ENCODE measurements at regions not wholly inside any gene's neighbourhood (a gene's known extent, or its start where the extent isn't known, plus 50 kb on each side); places are given as distances from the start of the nearest gene placed in this dataset.

DNA sequence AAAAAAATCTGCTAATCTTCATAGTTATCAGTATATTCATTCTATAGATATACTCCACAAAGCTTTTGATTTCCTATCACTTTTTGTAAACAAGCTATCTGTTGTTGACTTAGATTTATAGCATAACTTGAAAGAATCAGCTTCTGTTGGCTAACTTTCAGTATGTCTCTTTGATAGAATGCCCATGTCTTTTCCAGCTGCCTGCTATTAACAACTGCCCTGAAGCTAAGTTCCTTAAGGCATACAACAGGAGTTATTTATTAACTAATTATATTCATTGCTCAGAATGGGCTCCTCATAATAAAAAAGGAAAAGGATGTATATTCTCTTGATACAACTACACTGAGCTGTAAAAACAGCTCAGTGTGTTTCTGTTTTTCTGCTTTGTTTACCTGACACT lies 293.9 kb downstream of the TUSC7 start:
- Histone ChIP-seq H3K79me2 (ENCODE audit: control insufficient read depth, insufficient read depth, low read length, poor library complexity) (no peaks in the 10 kb centered on the region), H2BK120ac (ENCODE audit: insufficient read depth, low read length, poor library complexity) (no peak overlapping the region), H3K23ac (ENCODE audit: low read length) (no peak overlapping the region)

DNA sequence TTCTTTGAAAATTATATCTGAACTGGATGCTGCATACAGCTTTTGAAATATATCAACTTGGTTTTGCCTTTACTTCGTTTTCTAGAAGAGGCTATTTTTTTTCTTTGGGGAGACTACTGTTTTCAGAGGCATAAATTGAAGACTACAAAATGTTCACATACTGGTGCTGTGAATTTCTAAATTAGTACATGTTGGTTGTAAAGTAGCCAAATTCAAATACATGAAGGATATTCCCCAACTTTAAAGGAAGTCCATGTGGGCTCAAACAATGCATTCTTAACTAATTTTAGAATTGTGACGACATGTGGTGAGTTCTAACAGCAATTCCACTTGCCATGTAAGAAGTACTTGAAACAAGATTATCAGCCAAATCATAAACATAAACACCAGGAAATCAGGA lies 295.7 kb downstream of the TUSC7 start:
- no peak overlapping the region for H4K12ac ChIP-seq (ENCODE audit: low read depth, low read length)
- no peak overlapping the region for H4K91ac ChIP-seq (ENCODE audit: low read depth, low read length)
- H2AK5ac ChIP-seq (ENCODE audit: low read length): no peak overlapping the region
- H3K4me3 ChIP-seq (ENCODE audit: low read depth, low read length): no peak overlapping the region
- H3K36me3 ChIP-seq (ENCODE audit: control insufficient read depth in 1 of 2, insufficient read depth in 2 of 2, low read length in 2 of 2): no peaks in the 10 kb centered on the region
- H3K4ac ChIP-seq (ENCODE audit: low read depth, low read length): no peak overlapping the region
- H2BK5ac ChIP-seq (ENCODE audit: low read depth, low read length, poor library complexity): no peak overlapping the region
- no peak overlapping the region for H3K27ac ChIP-seq (ENCODE audit: low read depth, low read length)
- H3K27me3 ChIP-seq (ENCODE audit: insufficient read depth, low read length): no peaks in the 10 kb centered on the region
- no peak overlapping the region for H2BK12ac ChIP-seq (ENCODE audit: low read length)
- no peaks in the 10 kb centered on the region for H3K79me2 ChIP-seq (ENCODE audit: control insufficient read depth, insufficient read depth, low read length, poor library complexity)
- no peak overlapping the region for H3K9ac ChIP-seq (ENCODE audit: low read length)
- H2AFZ ChIP-seq (ENCODE audit: insufficient read depth, low read length, poor library complexity): no peak overlapping the region
- WGBS (ENCODE audit: extremely low coverage, insufficient coverage, insufficient read length): no CpG with 5 or more reads among the region's 2 CpGs
- H4K8ac ChIP-seq (ENCODE audit: low read depth, low read length): no peak overlapping the region
- no peak overlapping the region for H3K18ac ChIP-seq (ENCODE audit: low read length)
- DNase-seq: no peak
- H3K14ac ChIP-seq (ENCODE audit: low read length): no peak overlapping the region
- no peak overlapping the region for H3K4me2 ChIP-seq (ENCODE audit: low read length)
- H3K4me1 ChIP-seq (ENCODE audit: control insufficient read depth in 1 of 2, insufficient read depth in 2 of 2, low read length in 2 of 2): no peaks in the 10 kb centered on the region
- no peak overlapping the region for H3K23ac ChIP-seq (ENCODE audit: low read length)
- no peaks in the 10 kb centered on the region for H3K9me3 ChIP-seq (ENCODE audit: insufficient read depth, low read depth, low read length)
- H2BK120ac ChIP-seq (ENCODE audit: insufficient read depth, low read length, poor library complexity): no peak overlapping the region
- H3K79me1 ChIP-seq (ENCODE audit: low read length): no peaks in the 10 kb centered on the region

More for the DNA sequence above, 293.9 kb downstream of the TUSC7 start:
- no peaks in the 10 kb centered on the region for H3K27me3 ChIP-seq (ENCODE audit: insufficient read depth, low read length)
- no peak overlapping the region for H2AK5ac ChIP-seq (ENCODE audit: low read length)
- no peak overlapping the region for H3K4me3 ChIP-seq (ENCODE audit: low read depth, low read length)
- H4K8ac ChIP-seq (ENCODE audit: low read depth, low read length): no peak overlapping the region
- H4K91ac ChIP-seq (ENCODE audit: low read depth, low read length): no peak overlapping the region
- H3K14ac ChIP-seq (ENCODE audit: low read length): no peak overlapping the region
- H3K4me1 ChIP-seq (ENCODE audit: control insufficient read depth in 1 of 2, insufficient read depth in 2 of 2, low read length in 2 of 2): no peaks in the 10 kb centered on the region
- no peak overlapping the region for H3K4me2 ChIP-seq (ENCODE audit: low read length)
- no peak overlapping the region for H2BK5ac ChIP-seq (ENCODE audit: low read depth, low read length, poor library complexity)
- no peaks in the 10 kb centered on the region for H3K79me1 ChIP-seq (ENCODE audit: low read length)
- DNase-seq: no peak
- no peak overlapping the region for H3K9ac ChIP-seq (ENCODE audit: low read length)
- H3K4ac ChIP-seq (ENCODE audit: low read depth, low read length): no peak overlapping the region
- no peaks in the 10 kb centered on the region for H3K9me3 ChIP-seq (ENCODE audit: insufficient read depth, low read depth, low read length)
- H3K18ac ChIP-seq (ENCODE audit: low read length): no peak overlapping the region
- no peak overlapping the region for H3K27ac ChIP-seq (ENCODE audit: low read depth, low read length)
- no peak overlapping the region for H2AFZ ChIP-seq (ENCODE audit: insufficient read depth, low read length, poor library complexity)
- H3K36me3 ChIP-seq (ENCODE audit: control insufficient read depth in 1 of 2, insufficient read depth in 2 of 2, low read length in 2 of 2): no peaks in the 10 kb centered on the region
- H2BK12ac ChIP-seq (ENCODE audit: low read length): no peak overlapping the region
- H4K12ac ChIP-seq (ENCODE audit: low read depth, low read length): no peak overlapping the region

DNA sequence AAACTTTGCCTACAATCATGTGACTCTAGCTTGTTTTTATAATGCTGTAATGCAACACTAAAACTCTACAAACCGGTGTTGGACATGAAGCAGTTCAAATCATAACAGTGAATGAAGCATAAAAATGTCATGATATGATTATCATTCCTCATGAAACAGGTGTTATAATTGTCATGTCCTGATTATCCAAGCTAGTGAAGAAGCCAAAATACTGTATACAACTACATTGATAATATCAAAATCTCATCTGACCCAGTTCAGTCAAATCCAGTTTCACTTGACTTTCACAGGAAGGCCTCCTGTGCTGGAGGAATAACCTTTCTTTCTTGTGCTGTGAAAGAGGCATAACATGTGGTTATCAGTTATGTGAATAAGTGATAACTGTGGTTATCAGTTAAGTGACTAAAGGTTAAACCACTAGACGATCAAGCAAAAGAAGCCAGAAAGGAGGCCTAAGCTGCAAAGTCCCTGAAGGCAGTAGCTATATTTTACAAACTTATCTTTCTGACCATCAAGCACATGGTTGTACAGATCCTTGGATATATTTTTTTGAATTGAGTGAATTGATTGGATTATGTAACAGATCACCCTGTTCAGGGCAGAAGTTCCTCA lies 296.4 kb downstream of the TUSC7 start:
- Histone ChIP-seq H3K23ac (ENCODE audit: low read length) (no peak overlapping the region), H3K36me3 (ENCODE audit: control insufficient read depth in 1 of 2, insufficient read depth in 2 of 2, low read length in 2 of 2) (no peaks in the 10 kb centered on the region), H4K8ac (ENCODE audit: low read depth, low read length) (no peak overlapping the region), H4K12ac (ENCODE audit: low read depth, low read length) (no peak overlapping the region), H3K9me3 (ENCODE audit: insufficient read depth, low read depth, low read length) (no peaks in the 10 kb centered on the region), H3K9ac (ENCODE audit: low read length) (no peak overlapping the region), H2AK5ac (ENCODE audit: low read length) (no peak overlapping the region), H2BK12ac (ENCODE audit: low read length) (no peak overlapping the region), H3K14ac (ENCODE audit: low read length) (no peak overlapping the region), H3K4me1 (ENCODE audit: control insufficient read depth in 1 of 2, insufficient read depth in 2 of 2, low read length in 2 of 2) (no peaks in the 10 kb centered on the region), H3K79me2 (ENCODE audit: control insufficient read depth, insufficient read depth, low read length, poor library complexity) (no peaks in the 10 kb centered on the region), H3K18ac (ENCODE audit: low read length) (no peak overlapping the region), H2BK5ac (ENCODE audit: low read depth, low read length, poor library complexity) (no peak overlapping the region), H3K27me3 (ENCODE audit: insufficient read depth, low read length) (no peaks in the 10 kb centered on the region), H2BK120ac (ENCODE audit: insufficient read depth, low read length, poor library complexity) (no peak overlapping the region), H3K4me3 (ENCODE audit: low read depth, low read length) (no peak overlapping the region), H3K79me1 (ENCODE audit: low read length) (no peaks in the 10 kb centered on the region), H3K4me2 (ENCODE audit: low read length) (no peak overlapping the region), H3K27ac (ENCODE audit: low read depth, low read length) (no peak overlapping the region), H3K4ac (ENCODE audit: low read depth, low read length) (no peak overlapping the region), H4K91ac (ENCODE audit: low read depth, low read length) (no peak overlapping the region), H2AFZ (ENCODE audit: insufficient read depth, low read length, poor library complexity) (no peak overlapping the region)
- no peak for DNase-seq
- no CpG with 5 or more reads among the region's 2 CpGs for WGBS (ENCODE audit: extremely low coverage, insufficient coverage, insufficient read length)

DNA sequence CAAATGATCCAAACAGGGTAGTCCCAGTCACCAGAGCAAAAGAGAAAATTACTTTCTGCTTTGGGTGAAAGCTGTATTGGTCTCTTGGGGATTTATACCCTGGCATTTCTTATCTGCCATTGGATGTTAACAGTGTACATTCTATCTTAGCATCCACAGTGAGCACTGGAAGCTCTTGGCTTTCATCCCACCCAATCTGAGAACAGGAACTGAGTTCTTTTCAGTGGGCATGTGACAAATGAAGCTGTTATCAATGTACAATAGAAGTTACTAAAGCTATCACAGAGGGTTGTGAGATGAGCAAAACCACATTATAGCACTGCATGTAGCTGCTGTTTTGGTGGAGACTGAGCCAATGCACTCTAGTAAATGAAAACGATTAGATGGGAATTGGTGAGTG lies 300.7 kb downstream of the TUSC7 start:
- H3K23ac ChIP-seq (ENCODE audit: low read length): no peak overlapping the region
- H3K4me2 ChIP-seq (ENCODE audit: low read length): no peak overlapping the region
- no peaks in the 10 kb centered on the region for H3K9me3 ChIP-seq (ENCODE audit: insufficient read depth, low read depth, low read length)
- no peak overlapping the region for H4K91ac ChIP-seq (ENCODE audit: low read depth, low read length)
- no peak overlapping the region for H2BK5ac ChIP-seq (ENCODE audit: low read depth, low read length, poor library complexity)
- H2BK120ac ChIP-seq (ENCODE audit: insufficient read depth, low read length, poor library complexity): no peak overlapping the region
- H3K79me2 ChIP-seq (ENCODE audit: control insufficient read depth, insufficient read depth, low read length, poor library complexity): no peaks in the 10 kb centered on the region
- H3K79me1 ChIP-seq (ENCODE audit: low read length): no peaks in the 10 kb centered on the region
- WGBS (ENCODE audit: extremely low coverage, insufficient coverage, insufficient read length): no CpG with 5 or more reads among the region's 1 CpG
- no peak for DNase-seq
- H4K8ac ChIP-seq (ENCODE audit: low read depth, low read length): no peak overlapping the region
- H3K36me3 ChIP-seq (ENCODE audit: control insufficient read depth in 1 of 2, insufficient read depth in 2 of 2, low read length in 2 of 2): no peaks in the 10 kb centered on the region
- no peak overlapping the region for H3K18ac ChIP-seq (ENCODE audit: low read length)
- H3K27me3 ChIP-seq (ENCODE audit: insufficient read depth, low read length): no peaks in the 10 kb centered on the region
- H3K9ac ChIP-seq (ENCODE audit: low read length): no peak overlapping the region
- H3K14ac ChIP-seq (ENCODE audit: low read length): no peak overlapping the region
- no peak overlapping the region for H3K4ac ChIP-seq (ENCODE audit: low read depth, low read length)
- H3K27ac ChIP-seq (ENCODE audit: low read depth, low read length): no peak overlapping the region
- H2AFZ ChIP-seq (ENCODE audit: insufficient read depth, low read length, poor library complexity): no peak overlapping the region
- no peak overlapping the region for H3K4me3 ChIP-seq (ENCODE audit: low read depth, low read length)
- H3K4me1 ChIP-seq (ENCODE audit: control insufficient read depth in 1 of 2, insufficient read depth in 2 of 2, low read length in 2 of 2): no peaks in the 10 kb centered on the region
- H2AK5ac ChIP-seq (ENCODE audit: low read length): no peak overlapping the region
- no peak overlapping the region for H2BK12ac ChIP-seq (ENCODE audit: low read length)
- no peak overlapping the region for H4K12ac ChIP-seq (ENCODE audit: low read depth, low read length)

Data from trophoblast cell (in vitro differentiated cells and primary cell).